K562 (cell line): ENCODE measurements at regions not wholly inside any gene's neighbourhood (a gene's known extent, or its start where the extent isn't known, plus 50 kb on each side); places are given as distances from the start of the nearest gene placed in this dataset.

Source experiments
- ATAC-seq: fragments of 200-7000 bp; cut with Tn5 transposase; 3 replicates; pipeline ENCODE4 v1.9.1; 2020; ENCODE audit warnings: moderate library complexity
- BruUV-seq: library from RNA; stranded (reverse); fragments of 400-500 nt; replicated peaks from 2 replicates; lab custom pipeline; 2021; lab: Mats Ljungman, UMichigan
- CTCF ChIA-PET: fragments of 300-600 bp; formaldehyde crosslinking; extraction: SDS; loops from one replicate; lab custom pipeline; 2021; ENCODE audit warnings: low intra/inter-chr PET ratio; lab: Yijun Ruan, JAX
- POLR2A ChIA-PET: fragments of 300-600, 350-650 bp; sonication (Branson Sonifier 250); formaldehyde crosslinking; extraction: SDS; loops from one replicate; lab custom pipeline; 2021; ENCODE audit warnings: antibody characterized with exemption, inconsistent platforms; lab: Yijun Ruan, JAX
- DNase-seq, 4 experiments: peaks; one replicate each; pipeline versions ENCODE4 v3.0.0 to v3.0.0-alpha.2; 2011 to 2018; ENCODE audit warnings: low spot score in 3 of 4, mixed read lengths in 3 of 4; ENCODE audit errors: extremely low read depth in 1 of 4
- FAIRE-seq: peaks from 2 replicates; lab custom pipeline; 2011; peaks lifted over from hg19 to GRCh38; lab: Jason Lieb, UNC
- H2AFZ ChIP-seq: 2 replicates; pipeline ENCODE4 v1.6.0; 2011; ENCODE audit warnings: low read depth, low read length, control low read depth, inconsistent platforms
- H3K27ac ChIP-seq: fragments of 200-600 bp; 3 replicates; pipeline ENCODE4 v1.8.0; 2011; ENCODE audit warnings: low read depth, mild to moderate bottlenecking, control low read depth, inconsistent platforms, low read length, moderate library complexity, mixed read lengths; ENCODE audit errors: extremely low read depth
- H3K27me3 ChIP-seq, 2 experiments: fragments of 300-600 bp in 1 of 2; 2 replicates in 1 of 2; 3 replicates in 1 of 2; pipeline versions ENCODE4 v1.6.0 to v1.8.0; 2011; ENCODE audit warnings: inconsistent platforms in 2 of 2, low read length in 2 of 2, mild to moderate bottlenecking in 1 of 2, mixed read lengths in 1 of 2, moderate library complexity in 1 of 2; ENCODE audit not compliant: control insufficient read depth in 2 of 2, insufficient read depth in 2 of 2
- H3K36me3 ChIP-seq: fragments of 300-600 bp; 3 replicates; pipeline ENCODE4 v1.8.0; 2011; ENCODE audit warnings: mild to moderate bottlenecking, low read length, inconsistent platforms; ENCODE audit not compliant: control insufficient read depth, insufficient read depth
- H3K4me1 ChIP-seq, 2 experiments: fragments of 200-600 bp in 1 of 2; replicated peaks in 1 of 2; 2 replicates in 1 of 2; 3 replicates in 1 of 2; pipeline versions ENCODE4 v1.5.1 to v1.8.0; 2011; ENCODE audit warnings: inconsistent platforms in 2 of 2, low read length in 2 of 2, mild to moderate bottlenecking in 1 of 2, mixed read lengths in 1 of 2, moderate library complexity in 1 of 2; ENCODE audit not compliant: control insufficient read depth in 2 of 2, insufficient read depth in 2 of 2
- H3K4me2 ChIP-seq: 2 replicates; pipeline ENCODE4 v1.6.1; 2011; ENCODE audit warnings: low read length, control low read depth, inconsistent platforms, mixed read lengths; ENCODE audit not compliant: insufficient read depth
- H3K4me3 ChIP-seq: fragments of 200-600 bp; sonication (generic), shearing (Covaris generic); 2 replicates; pipeline ENCODE4 v1.5.1; 2016; ENCODE audit warnings: control low read depth, inconsistent platforms
- H3K79me2 ChIP-seq: fragments of 200-600 bp; 3 replicates; pipeline ENCODE4 v1.8.0; 2011; ENCODE audit warnings: low read length, inconsistent platforms; ENCODE audit not compliant: control insufficient read depth, insufficient read depth
- H3K9ac ChIP-seq, 2 experiments: 2 replicates each; pipeline versions ENCODE4 v1.6.0 to v1.6.1; 2011; ENCODE audit warnings: low read depth in 2 of 2, low read length in 2 of 2, control low read depth in 1 of 2, inconsistent platforms in 1 of 2, mild to moderate bottlenecking in 1 of 2, mixed read lengths in 1 of 2; ENCODE audit not compliant: insufficient read depth in 1 of 2
- H3K9me1 ChIP-seq: one replicate; pipeline ENCODE4 v1.6.0; 2011; ENCODE audit warnings: inconsistent platforms, mild to moderate bottlenecking, low read length, moderate library complexity; ENCODE audit not compliant: control insufficient read depth, insufficient read depth
- H3K9me3 ChIP-seq: replicated peaks from 2 replicates; pipeline ENCODE4 v1.5.1; 2011; ENCODE audit warnings: low read depth, low read length, inconsistent platforms; ENCODE audit not compliant: control insufficient read depth, insufficient read depth
- H4K20me1 ChIP-seq: replicated peaks from 2 replicates; pipeline ENCODE4 v1.6.1; 2011; ENCODE audit warnings: low read length, inconsistent platforms, mixed read lengths; ENCODE audit not compliant: control insufficient read depth, insufficient read depth
- BCOR ChIP-seq: fragments of 450-650 bp; IDR thresholded peaks from 2 replicates; pipeline ENCODE4 v1.6.1; 2016
- ELF1 ChIP-seq: fragments of 200-800 bp; sonication (Bioruptor generic); IDR thresholded peaks from 2 replicates; pipeline ENCODE4 v1.6.1; 2016; ENCODE audit warnings: missing genetic modification characterization, missing compliant biosample characterization
- HDAC1 ChIP-seq, 2 experiments: fragments of 450-650 bp; IDR thresholded peaks; 2 replicates each; pipeline ENCODE4 v1.6.1; 2016 to 2017; ENCODE audit warnings: inconsistent platforms in 1 of 2, mild to moderate bottlenecking in 1 of 2, moderate library complexity in 1 of 2
- HDAC6 ChIP-seq: IDR thresholded peaks from 2 replicates; pipeline ENCODE4 v1.6.1; 2012; ENCODE audit warnings: low read depth, mild to moderate bottlenecking, control low read depth, inconsistent platforms, low read length, moderate library complexity
- MAX ChIP-seq: sonication (generic); formaldehyde crosslinking; IDR thresholded peaks from 2 replicates; pipeline ENCODE4 v1.9.0; 2022; ENCODE audit warnings: mild to moderate bottlenecking, missing genetic modification reagents
- NRF1 ChIP-seq, 2 experiments: fragments of 450-650 bp; IDR thresholded peaks in 1 of 2; conservative IDR thresholded peaks in 1 of 2; 2 replicates each; pipeline ENCODE4 v1.6.1; 2014; ENCODE audit warnings: mild to moderate bottlenecking in 2 of 2
- RHOXF2B ChIP-seq: fragments of 250-450 bp; sonication (Bioruptor Pico); conservative IDR thresholded peaks from 2 replicates; pipeline ENCODE4 v1.5.1; 2021
- SMARCA5 ChIP-seq: fragments of 450-650 bp; IDR thresholded peaks from 2 replicates; pipeline ENCODE4 v1.6.1; 2016
- ZBTB49 ChIP-seq: sonication (generic); formaldehyde crosslinking; IDR thresholded peaks from 2 replicates; pipeline ENCODE4 v1.8.0; 2022; ENCODE audit warnings: missing genetic modification reagents, mild to moderate bottlenecking, borderline replicate concordance
- ZNF407 ChIP-seq: fragments of 450-650 bp; IDR thresholded peaks from 2 replicates; pipeline ENCODE4 v1.6.1; 2016; ENCODE audit warnings: low read depth
- ZNF583 ChIP-seq: fragments of 250-450 bp; sonication (Bioruptor Pico); IDR thresholded peaks from 2 replicates; pipeline ENCODE4 v1.4.0; 2020
- ZNF699 ChIP-seq: fragments of 250-450 bp; sonication (Bioruptor Pico); IDR thresholded peaks from 2 replicates; pipeline ENCODE4 v1.8.0; 2021; ENCODE audit warnings: mild to moderate bottlenecking, moderate library complexity; ENCODE audit not compliant: insufficient replicate concordance
- WGBS: fragments of 100-300 bp; shearing (Covaris generic); methylation state at CpG from one replicate; pipeline ENCODE4 v1.1.6; 2016; ENCODE audit warnings: low coverage, mixed read lengths; ENCODE audit not compliant: insufficient coverage; ENCODE audit errors: missing lambda C conversion rate; 5-methylcytosine and 5-hydroxymethylcytosine counted together
- in situ Hi-C: fragments of 300-500 bp; cut with MboI; formaldehyde crosslinking; loops from 4 replicates; pipeline ENCODE4 v1.15.0; 2018; ENCODE audit warnings: inconsistent platforms, mixed read lengths
- intact Hi-C: fragments of 100-400 bp; cut with micrococcal nuclease; formaldehyde crosslinking; loops from 2 replicates; pipeline ENCODE4 v1.14.2; 2022

GRCh38 chr9:89915187-89915586 lies 310.4 kb downstream of the GADD45G start (continued):
- TF ChIP-seq ZBTB49 (CRISPR knock-in tag) (no peak), ZNF699 (no peak)

GRCh38 chr9:89916001-89916597 lies 311.3 kb downstream of the GADD45G start:
- no peak for ATAC-seq
- POLR2A ChIA-PET = no interaction called here
- Histone ChIP-seq H3K4me3 (no peak overlapping the region), H3K9me1 (no peaks in the 10 kb centered on the region), H3K9ac (no peak overlapping the region), H3K27ac (no peak overlapping the region), H3K36me3 (no peaks in the 10 kb centered on the region), H3K79me2 (no peaks in the 10 kb centered on the region), H3K4me2 (no peak overlapping the region), H4K20me1 (no peaks in the 10 kb centered on the region), H3K27me3 (peaks cover 0 to 4% of the 10 kb centered on the region in 2 experiments; a peak in 1 of 5 replicates), H2AFZ (no peak overlapping the region), H3K4me1 (no peaks in the 10 kb centered on the region), H3K9me3 (no peaks in the 10 kb centered on the region)
- BruUV-seq = no TSS peak
- intact Hi-C loops (no loop called here), in situ Hi-C loops (no loop called here)
- CTCF ChIA-PET = no interaction called here
- 1% methylated on average over 6 of the region's 6 CpGs for WGBS
- no peak for DNase-seq
- no peak for FAIRE-seq
- TF ChIP-seq ZNF583 (CRISPR knock-in tag) = no peak
- no peak for TF ChIP-seq SMARCA5
- TF ChIP-seq ZNF407 = no peak
- TF ChIP-seq HDAC1 (IDR thresholded peaks at IDR 0.05) = no peak
- TF ChIP-seq NRF1 (conservative IDR thresholded peaks at IDR 0.05 in 1 of 2, IDR thresholded peaks at IDR 0.05 in 1 of 2) = no peak
- TF ChIP-seq BCOR = no peak
- no peak for TF ChIP-seq HDAC6
- TF ChIP-seq RHOXF2B (CRISPR knock-in tag) = no peak
- TF ChIP-seq ELF1 (tag) = no peak
- TF ChIP-seq MAX (CRISPR knock-in tag) = no peak
